Heart left ventricle (tissue), 16 donors: ENCODE measurements at regions not wholly inside any gene's neighbourhood (a gene's known extent, or its start where the extent isn't known, plus 50 kb on each side); places are given as distances from the start of the nearest gene placed in this dataset.

ENCODE experiments used
- ATAC-seq, 4 donors: fragments of 200-7000 bp; cut with Tn5 transposase; one replicate each; pipeline ENCODE4 v1.9.1; 2020 to 2022; ENCODE audit warnings: moderate library complexity in 4 of 4, mild to moderate bottlenecking in 3 of 4, moderate number of reproducible peaks in 1 of 4
- DNase-seq, 5 donors: peaks; one replicate each; pipeline ENCODE4 v3.0.0-alpha.2; 2020
- H3K27ac ChIP-seq, 12 donors: fragments of 200-600 bp; sonication (generic) in 4 of 12; one replicate each; pipeline versions ENCODE4 v1.5.0 to v1.8.0; 2016 to 2022; ENCODE audit warnings: mild to moderate bottlenecking in 2 of 12
- H3K27me3 ChIP-seq, 9 donors: fragments of 200-600 bp; sonication (generic) in 2 of 9; one replicate each; pipeline versions ENCODE4 v1.5.1 to v1.8.0; 2016 to 2022; ENCODE audit warnings: mild to moderate bottlenecking in 3 of 9
- H3K36me3 ChIP-seq, 9 donors: fragments of 200-600 bp; sonication (generic) in 2 of 9; one replicate each; pipeline versions ENCODE4 v1.5.0 to v1.8.0; 2018 to 2022; ENCODE audit warnings: mild to moderate bottlenecking in 2 of 9
- H3K4me1 ChIP-seq, 12 donors: fragments of 200-600 bp; sonication (generic) in 4 of 12; one replicate each; pipeline versions ENCODE4 v1.5.0 to v1.8.0; 2016 to 2022; ENCODE audit warnings: mild to moderate bottlenecking in 3 of 12
- H3K4me3 ChIP-seq, 12 donors: fragments of 200-600 bp; sonication (generic) in 4 of 12; one replicate each; pipeline versions ENCODE4 v1.5.0 to v1.8.0; 2017 to 2022; ENCODE audit warnings: mild to moderate bottlenecking in 9 of 12, moderate library complexity in 4 of 12
- H3K9me3 ChIP-seq, 12 donors: fragments of 200-600 bp; sonication (generic) in 4 of 12; one replicate each; pipeline versions ENCODE4 v1.5.0 to v1.8.0; 2016 to 2022; ENCODE audit warnings: mild to moderate bottlenecking in 1 of 12
- CTCF ChIP-seq, 12 donors: fragments of 200-600 bp; sonication (generic) in 4 of 12; IDR thresholded peaks; one replicate each; pipeline versions ENCODE4 v1.5.0 to v1.8.0; 2018 to 2022; ENCODE audit warnings: antibody characterized with exemption in 12 of 12, mild to moderate bottlenecking in 5 of 12
- POLR2A ChIP-seq, 2 donors: fragments of 450-650 bp; IDR thresholded peaks; one replicate each; pipeline ENCODE4 v1.6.1; 2017; ENCODE audit warnings: antibody characterized with exemption in 2 of 2, mild to moderate bottlenecking in 2 of 2, moderate library complexity in 2 of 2
- WGBS, 4 donors: extraction: QIAGEN DNeasy Blood & Tissue Kit in 2 of 4; methylation state at CpG; one replicate each; pipeline versions ENCODE4 v1.1.5 to v1.1.7; 2013 to 2018; 5-methylcytosine and 5-hydroxymethylcytosine counted together
- intact Hi-C, 10 donors: fragments of 100-400 bp; cut with DNase I; formaldehyde crosslinking; loops; one replicate each; pipeline versions ENCODE4 v1.11.1 to v1.14.2; 2022
- donor health status: ischemic (EF 13 %, LVEDD 7.1; RV severe dilation, severe dysfunction).
- donor health status: healthy with polysubstance abuse.
- donor health status: DM: no; HTN: yes; CAD: no.
- donor health status: DM: no; HTN: no; CAD: no.
- donor health status: ischemic (EF 25% LVEDD 6.9; RV normal size, moderate dysfunction).
- donor health status: ischemic (EF 25% LVEDD 5.7; RV mildly dilated, moderate dysfunction).
- donor health status: healthy.
- donor health status: DM: yes; HTN: yes; CAD: no.
- donor health status: ischemic (EF 35%, LVEDD 5.7; RV mildly dilated, moderate dysfunction).
- donor health status: nonischemic (EF 11% LVEDD 7.7; RV severe dilation, severe dysfunction).
- donor health status: DM: yes; HTN: yes; CAD: no.
- donor health status: PGD.
- donor health status: ischemic (EF 29% LVEDD 5.4; RV normal size, mild dysfunction).
- donor health status: nonischemic (EF 23%, LVEDD 6.1; RV moderate dilation, normal function).

GRCh38 chr20:61118429-61119224, 133.4 kb upstream of the CDH4 start:
- Histone ChIP-seq H3K27me3 (peaks cover 0 to 8% (median 0%) of the 10 kb centered on the region in 9 donors), H3K36me3 (no peaks in the 10 kb centered on the region), H3K4me1 (peaks cover 0 to 10% (median 0%) of the 10 kb centered on the region in 12 donors), H3K27ac (no peak overlapping the region), H3K9me3 (no peaks in the 10 kb centered on the region), H3K4me3 (no peak overlapping the region)
- ATAC-seq (no peak), DNase-seq (no peak)
- 86 to 90% (median 87%) methylated on average over 14 of the region's 14 CpGs for WGBS, 4 donors
- intact Hi-C loops, result loop anchor here in 1 of 10 donors (5.0 kb wide), 1 partner anchor 906 kb away; no protein-coding TSS in a partner anchor
- TF ChIP-seq POLR2A (IDR thresholded peaks at IDR 0.05), result no peak
- TF ChIP-seq CTCF (IDR thresholded peaks at IDR 0.05), result no peak

GRCh38 chr20:61119273-61119672, 132.8 kb upstream of the CDH4 start:
- no peak overlapping the region for H3K27ac ChIP-seq
- H3K4me3 ChIP-seq, result no peak overlapping the region
- peaks cover 0 to 8% (median 0%) of the 10 kb centered on the region in 9 donors for H3K27me3 ChIP-seq
- TF ChIP-seq POLR2A (IDR thresholded peaks at IDR 0.05) (no peak), CTCF (IDR thresholded peaks at IDR 0.05) (no peak)
- no peaks in the 10 kb centered on the region for H3K36me3 ChIP-seq
- no peaks in the 10 kb centered on the region for H3K9me3 ChIP-seq
- intact Hi-C loops, result loop anchor here in 1 of 10 donors (5.0 kb wide), 1 partner anchor 907 kb away; no protein-coding TSS in a partner anchor
- DNase-seq (no peak), ATAC-seq (no peak)
- peaks cover 0 to 10% (median 0%) of the 10 kb centered on the region in 12 donors for H3K4me1 ChIP-seq
- WGBS, 4 donors, result 85 to 88% (median 87%) methylated on average over 10 of the region's 10 CpGs

- H3K4me1 ChIP-seq, result peaks cover 0 to 10% (median 0%) of the 10 kb centered on the region in 12 donors
- DNase-seq (no peak), ATAC-seq (no peak)
- no peaks in the 10 kb centered on the region for H3K9me3 ChIP-seq
- intact Hi-C loops, result loop anchor here in 9 of 10 donors (2.0 to 10.0 kb wide), 8 partner anchors 265 to 1065 kb away; no protein-coding TSS in a partner anchor
- H3K36me3 ChIP-seq, result no peaks in the 10 kb centered on the region
- TF ChIP-seq POLR2A (IDR thresholded peaks at IDR 0.05) (no peak), CTCF (IDR thresholded peaks at IDR 0.05) (no peak)
- no peak overlapping the region for H3K27ac ChIP-seq
- WGBS, 4 donors, result 57 to 65% (median 63%) methylated on average over 12 of the region's 12 CpGs
- peaks cover 0 to 8% (median 0%) of the 10 kb centered on the region in 9 donors for H3K27me3 ChIP-seq
- H3K4me3 ChIP-seq, result no peak overlapping the region
Measured at GRCh38 chr20:61119794-61120410, 132.2 kb upstream of the CDH4 start.
